NCI-H1092 treated with DMSO at 0.1 percent for 48 hours (cell line): ENCODE measurements at regions not wholly inside any gene's neighbourhood (a gene's known extent, or its start where the extent isn't known, plus 50 kb on each side); places are given as distances from the start of the nearest gene placed in this dataset.

ENCODE experiments used
- DNase-seq: peaks from one replicate; lab custom pipeline; 2025; lab: John Stamatoyannopoulos, UW

DNA sequence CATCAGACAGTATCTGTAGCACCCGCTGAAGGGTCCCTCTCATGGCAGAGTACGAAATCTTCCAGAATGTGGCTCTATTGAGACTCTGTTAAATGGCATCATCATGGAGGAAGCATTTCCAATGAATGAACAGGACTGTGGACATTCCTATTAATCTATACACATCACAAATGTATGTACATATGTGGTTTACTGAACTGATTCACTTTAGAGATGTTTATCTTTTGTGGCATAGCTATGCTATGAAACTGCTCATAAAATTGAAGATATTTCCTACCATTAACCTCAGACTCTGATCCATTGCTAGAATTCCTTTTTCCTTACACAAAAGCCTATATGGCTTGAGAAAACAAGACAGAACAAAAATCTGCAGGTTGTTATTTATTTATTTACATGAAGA lies 259.6 kb upstream of the RRP15 start:
- no peak for DNase-seq

DNA sequence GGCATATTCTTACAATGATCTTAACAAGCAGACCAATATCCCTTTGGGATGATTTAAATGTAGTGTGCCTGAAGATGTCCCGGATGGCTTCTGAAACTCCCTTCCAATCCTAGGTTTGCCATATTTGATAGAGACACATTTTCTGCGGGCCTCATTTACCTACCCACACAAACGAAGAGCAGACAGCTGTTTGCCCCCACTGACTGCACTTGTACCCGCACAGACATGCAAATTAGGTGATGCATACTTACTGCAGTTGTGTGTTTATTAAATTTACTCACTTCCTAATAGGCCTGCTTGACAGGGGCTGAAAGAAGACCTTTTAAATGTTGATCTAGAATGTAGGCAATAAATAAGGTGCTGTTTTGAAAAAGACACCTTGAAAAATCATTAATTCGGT lies 257.9 kb upstream of the RRP15 start:
- no peak for DNase-seq

DNA sequence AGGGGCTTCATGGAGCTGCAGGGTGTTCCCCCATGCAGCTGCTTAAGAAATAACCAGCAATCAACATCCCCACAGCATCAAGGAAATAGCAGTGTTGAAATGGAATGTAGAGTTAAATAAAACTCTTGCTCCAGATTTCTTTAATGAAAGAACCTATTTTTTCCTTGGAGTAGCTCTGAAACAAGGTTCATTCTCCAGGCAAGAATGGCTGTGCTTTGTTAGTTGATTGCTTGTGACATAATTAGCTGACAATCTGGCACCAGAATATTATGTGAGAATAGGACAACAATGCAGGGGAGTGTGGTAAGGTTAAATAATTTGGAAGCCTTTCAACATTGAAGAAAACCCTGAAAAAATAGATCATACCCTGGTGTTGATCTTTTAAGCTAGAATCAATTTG lies 254.2 kb upstream of the RRP15 start:
- no peak for DNase-seq

DNA sequence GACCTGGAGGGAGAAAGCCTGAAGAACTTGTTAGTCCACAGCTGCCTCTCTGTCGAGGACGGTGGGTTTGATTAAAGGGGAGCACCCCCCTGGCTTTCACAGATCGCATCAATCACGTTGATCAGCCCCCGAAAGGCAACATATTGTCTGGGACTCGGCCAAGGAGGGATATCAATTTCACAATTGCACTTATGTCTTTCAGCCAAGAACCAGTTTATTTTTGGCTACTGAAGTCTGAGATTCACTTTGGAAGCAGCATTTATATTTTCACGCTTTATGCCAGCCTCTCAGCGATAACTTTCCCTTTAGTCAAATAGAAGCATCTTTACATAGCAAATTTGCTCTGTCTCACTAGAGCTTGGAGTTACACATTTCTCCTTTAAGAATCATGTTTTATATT lies 253.2 kb upstream of the RRP15 start:
- peak; percentile 35 for DNase-seq

- no peak for DNase-seq
Measured at GRCh38 chr1:218034468-218034867, 250.6 kb upstream of the RRP15 start.

GRCh38 chr1:218048828-218049420 lies 236.2 kb upstream of the RRP15 start:
- no peak for DNase-seq

- no peak for DNase-seq
Measured at GRCh38 chr1:218049641-218050040, 235.5 kb upstream of the RRP15 start.

- no peak for DNase-seq
Measured at GRCh38 chr1:218058730-218059129, 226.4 kb upstream of the RRP15 start.

DNA sequence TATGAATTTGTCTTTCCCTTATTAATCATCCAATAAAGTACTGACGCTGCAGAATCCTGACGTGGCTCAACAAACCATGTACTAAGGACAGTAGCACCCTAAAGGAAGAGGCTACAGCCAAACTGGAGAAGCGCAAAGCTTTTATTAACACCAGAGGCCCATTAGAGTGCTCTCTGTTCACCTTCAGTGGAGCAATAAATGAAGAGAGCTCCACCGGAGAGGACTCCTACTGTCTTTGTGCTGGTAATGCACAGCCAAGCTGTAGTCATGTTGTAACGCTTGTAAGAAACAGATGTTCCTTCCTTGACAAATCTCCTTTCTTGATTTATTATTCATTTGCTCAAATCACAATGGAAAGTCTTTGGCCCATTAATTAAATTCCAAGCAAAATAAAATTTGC lies 220.7 kb upstream of the RRP15 start:
- DNase-seq = no peak

- no peak for DNase-seq
Measured at GRCh38 chr1:218066332-218066731, 218.8 kb upstream of the RRP15 start.

DNA sequence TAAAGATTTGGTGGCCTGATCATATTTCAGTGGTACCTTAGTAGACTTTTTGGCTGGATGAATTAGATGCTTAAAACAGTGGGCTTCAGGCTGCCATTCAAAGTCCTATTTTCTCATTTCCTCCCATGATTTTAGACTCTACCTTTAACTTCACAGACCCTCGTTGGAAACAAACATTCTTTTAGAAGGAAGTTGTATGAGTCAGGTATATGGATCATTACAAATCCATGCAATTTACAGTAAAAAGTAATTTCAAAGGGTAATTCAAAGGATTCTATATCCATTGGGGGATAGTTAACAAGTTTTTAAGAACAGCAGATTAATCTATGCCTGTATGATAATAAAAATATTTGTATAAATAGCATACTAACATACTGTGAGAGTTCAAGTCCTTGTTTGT lies 216.9 kb upstream of the RRP15 start:
- DNase-seq = no peak

DNA sequence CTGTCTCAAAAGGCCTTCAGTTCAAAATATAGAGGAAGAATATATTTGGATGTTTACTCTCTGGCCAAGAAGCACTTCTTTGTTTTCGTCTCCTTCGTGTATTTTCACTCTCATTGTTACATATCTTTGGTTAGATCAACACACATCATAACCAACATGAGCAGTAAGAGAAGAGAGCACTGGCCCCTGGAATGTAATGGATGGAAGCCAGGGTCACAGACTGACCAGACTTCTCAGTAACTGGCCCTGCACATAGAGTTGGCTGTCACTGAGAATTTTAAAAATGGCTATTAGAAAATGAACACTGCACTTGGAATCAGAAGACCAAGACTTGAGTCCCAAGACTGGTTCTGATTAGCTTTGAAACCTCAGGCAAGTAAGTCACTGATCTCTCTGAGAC lies 215.9 kb upstream of the RRP15 start:
- no peak for DNase-seq

GRCh38 chr1:218073062-218073461 lies 212.0 kb upstream of the RRP15 start:
- no peak for DNase-seq

DNA sequence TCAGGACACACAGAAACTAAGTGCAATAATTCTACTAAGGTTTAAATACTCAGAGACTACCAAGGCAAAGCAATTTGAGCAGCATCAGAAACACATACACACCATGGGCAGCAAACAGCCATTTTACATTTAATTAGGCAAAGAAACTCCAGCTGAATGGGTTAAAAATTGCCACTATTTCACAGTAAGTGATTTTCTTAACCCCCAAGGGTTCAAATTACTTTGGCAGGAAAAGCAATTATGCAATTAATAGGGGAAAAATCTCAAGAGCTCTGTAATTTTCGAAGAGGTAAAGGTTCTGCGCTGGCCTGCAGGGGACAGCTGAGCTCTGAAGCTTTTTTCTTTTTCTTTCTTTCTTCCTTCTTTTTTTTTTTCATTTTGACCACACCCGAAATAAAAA lies 206.2 kb upstream of the RRP15 start:
- no peak for DNase-seq

GRCh38 chr1:218079347-218079746 lies 205.7 kb upstream of the RRP15 start:
- no peak for DNase-seq

GRCh38 chr1:218079820-218080219 lies 205.3 kb upstream of the RRP15 start:
- no peak for DNase-seq

- no peak for DNase-seq
Measured at GRCh38 chr1:218080863-218081262, 204.2 kb upstream of the RRP15 start.

- no peak for DNase-seq
Measured at GRCh38 chr1:218081358-218081757, 203.7 kb upstream of the RRP15 start.

DNA sequence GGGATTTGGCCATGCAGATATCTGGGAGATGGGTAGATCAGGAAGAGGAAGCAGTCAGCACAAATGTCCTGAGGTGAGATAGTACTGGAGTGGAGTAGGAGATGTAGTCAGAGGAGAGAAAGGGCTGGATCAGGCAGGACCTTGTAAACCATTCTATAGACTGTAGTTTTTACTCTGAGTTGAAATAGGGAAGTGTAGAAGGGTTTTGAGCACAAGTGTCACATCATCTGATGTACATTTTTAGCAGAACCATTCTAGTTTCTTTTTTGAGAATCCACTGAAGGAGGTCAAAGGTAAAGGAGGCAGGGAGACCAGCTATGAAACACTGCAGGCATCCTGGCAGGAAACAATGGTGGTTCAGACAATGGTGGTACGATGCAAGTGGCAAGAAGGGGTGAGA lies 194.6 kb upstream of the RRP15 start:
- no peak for DNase-seq

DNA sequence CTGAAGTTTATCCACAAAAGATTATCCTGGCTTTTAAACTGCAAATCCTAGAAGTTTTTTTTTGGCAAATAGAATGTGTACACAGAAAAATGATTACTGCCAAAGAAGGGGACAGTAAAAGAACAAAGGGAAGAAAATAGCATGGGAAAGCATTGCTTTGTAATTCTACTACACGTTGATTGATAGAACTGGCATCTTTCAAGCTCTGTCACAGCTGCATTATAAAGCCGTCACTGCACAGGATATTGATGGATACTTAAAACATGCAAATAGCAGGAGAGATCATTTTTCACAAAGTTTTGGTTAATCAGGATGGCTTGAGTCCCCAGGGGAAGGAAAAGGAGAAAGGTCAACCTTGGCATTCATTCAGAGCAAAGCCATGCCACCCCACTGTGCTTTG lies 183.7 kb upstream of the RRP15 start:
- no peak for DNase-seq

- DNase-seq = no peak
Measured at GRCh38 chr1:218108034-218108433, 177.1 kb upstream of the RRP15 start.

DNA sequence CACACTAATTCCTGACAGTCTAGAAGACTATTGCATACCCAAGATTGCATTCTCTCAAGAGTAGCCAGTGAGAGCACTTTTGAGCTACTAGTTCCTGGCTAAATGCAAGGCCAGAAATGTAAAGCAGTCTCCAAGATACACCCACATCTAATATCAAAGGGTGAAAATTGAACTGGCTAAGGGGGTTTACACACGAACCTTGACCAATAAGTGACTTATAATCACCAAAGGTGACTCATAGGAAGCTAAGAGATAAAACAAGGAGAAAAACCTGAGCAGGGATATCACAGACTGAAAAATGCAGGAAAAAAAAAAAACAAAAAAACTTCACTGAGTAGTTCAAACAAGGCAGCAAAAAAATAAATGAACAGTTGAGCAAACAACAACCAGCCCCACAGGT lies 172.2 kb upstream of the RRP15 start:
- DNase-seq = no peak

GRCh38 chr1:218123968-218124367 lies 161.1 kb upstream of the RRP15 start:
- DNase-seq = no peak

- no peak for DNase-seq
Measured at GRCh38 chr1:218135371-218135770, 149.7 kb upstream of the RRP15 start.

- no peak for DNase-seq
Measured at GRCh38 chr1:218139761-218140160, 145.3 kb upstream of the RRP15 start.
